Tibial nerve (tissue), 4 donors: ENCODE measurements at regions not wholly inside any gene's neighbourhood (a gene's known extent, or its start where the extent isn't known, plus 50 kb on each side); places are given as distances from the start of the nearest gene placed in this dataset.

Source experiments
- EP300 ChIP-seq, 2 donors: sonication (generic); formaldehyde crosslinking; IDR thresholded peaks; one replicate each; pipeline ENCODE4 v1.6.1; 2017; ENCODE audit warnings: antibody characterized with exemption in 2 of 2, mild to moderate bottlenecking in 1 of 2
- TF ChIP-seq, protein P1 (sequence below), 5 experiments: fragments of 200-600 bp in 3 of 5; fragments of 450-650 bp in 2 of 5; sonication (generic) in 3 of 5; IDR thresholded peaks; one replicate each; pipeline ENCODE4 v1.5.1; 2016 to 2019; ENCODE audit warnings: antibody characterized with exemption in 5 of 5, mild to moderate bottlenecking in 3 of 5, moderate library complexity in 2 of 5

- TF ChIP-seq, protein P1, sequence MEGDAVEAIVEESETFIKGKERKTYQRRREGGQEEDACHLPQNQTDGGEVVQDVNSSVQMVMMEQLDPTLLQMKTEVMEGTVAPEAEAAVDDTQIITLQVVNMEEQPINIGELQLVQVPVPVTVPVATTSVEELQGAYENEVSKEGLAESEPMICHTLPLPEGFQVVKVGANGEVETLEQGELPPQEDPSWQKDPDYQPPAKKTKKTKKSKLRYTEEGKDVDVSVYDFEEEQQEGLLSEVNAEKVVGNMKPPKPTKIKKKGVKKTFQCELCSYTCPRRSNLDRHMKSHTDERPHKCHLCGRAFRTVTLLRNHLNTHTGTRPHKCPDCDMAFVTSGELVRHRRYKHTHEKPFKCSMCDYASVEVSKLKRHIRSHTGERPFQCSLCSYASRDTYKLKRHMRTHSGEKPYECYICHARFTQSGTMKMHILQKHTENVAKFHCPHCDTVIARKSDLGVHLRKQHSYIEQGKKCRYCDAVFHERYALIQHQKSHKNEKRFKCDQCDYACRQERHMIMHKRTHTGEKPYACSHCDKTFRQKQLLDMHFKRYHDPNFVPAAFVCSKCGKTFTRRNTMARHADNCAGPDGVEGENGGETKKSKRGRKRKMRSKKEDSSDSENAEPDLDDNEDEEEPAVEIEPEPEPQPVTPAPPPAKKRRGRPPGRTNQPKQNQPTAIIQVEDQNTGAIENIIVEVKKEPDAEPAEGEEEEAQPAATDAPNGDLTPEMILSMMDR (IDR thresholded peaks at IDR 0.05): no peak
- no peak for TF ChIP-seq EP300 (IDR thresholded peaks at IDR 0.05)
These were observed 163.2 kb downstream of the MRPL14 start for GRCh38 chr6:43963877-43964658.
